H1 (cell line): ENCODE measurements at regions not wholly inside any gene's neighbourhood (a gene's known extent, or its start where the extent isn't known, plus 50 kb on each side); places are given as distances from the start of the nearest gene placed in this dataset.

Experiments
- CTCF ChIA-PET: fragments of 300-600 bp; sonication (Branson Sonifier 250); formaldehyde crosslinking; loops from one replicate; lab custom pipeline; 2021; ENCODE audit not compliant: partially characterized antibody; lab: Charles Lee
- POLR2A ChIA-PET: fragments of 300-600 bp; sonication (Branson Sonifier 250); formaldehyde crosslinking; loops from one replicate; lab custom pipeline; 2021; ENCODE audit warnings: inconsistent platforms; ENCODE audit not compliant: partially characterized antibody; lab: Charles Lee
- DNase-seq, 2 experiments: peaks; one replicate each; pipeline versions ENCODE4 v3.0.0 to v3.0.0-alpha.2; 2010 to 2022; ENCODE audit warnings: low spot score in 2 of 2, low read depth in 1 of 2, mixed read lengths in 1 of 2
- FAIRE-seq: peaks from 2 replicates; lab custom pipeline; 2011; peaks lifted over from hg19 to GRCh38; lab: Jason Lieb, UNC
- H2AFZ ChIP-seq: 2 replicates; pipeline ENCODE4 v1.8.1; 2012; ENCODE audit warnings: low read length, inconsistent platforms
- H2AK5ac ChIP-seq: 2 replicates; pipeline ENCODE4 v1.6.1; 2013; ENCODE audit warnings: low read depth, low read length
- H2BK120ac ChIP-seq: replicated peaks from 2 replicates; pipeline ENCODE3; 2013; ENCODE audit warnings: low read depth, low read length, inconsistent platforms
- H2BK12ac ChIP-seq: 2 replicates; pipeline ENCODE4 v1.6.1; 2013; ENCODE audit warnings: low read depth, low read length
- H2BK15ac ChIP-seq: 2 replicates; pipeline ENCODE4 v1.6.1; 2013; ENCODE audit warnings: low read length
- H2BK20ac ChIP-seq: 2 replicates; pipeline ENCODE4 v1.6.1; 2013; ENCODE audit warnings: low read length
- H2BK5ac ChIP-seq: 2 replicates; pipeline ENCODE4 v1.6.1; 2013; ENCODE audit warnings: low read depth, low read length
- H3K14ac ChIP-seq: 2 replicates; pipeline ENCODE4 v1.6.1; 2013; ENCODE audit warnings: inconsistent platforms; ENCODE audit not compliant: insufficient read length
- H3K18ac ChIP-seq: 2 replicates; pipeline ENCODE4 v1.6.1; 2013; ENCODE audit warnings: low read length; ENCODE audit errors: extremely low read depth
- H3K23ac ChIP-seq: 2 replicates; pipeline ENCODE4 v1.6.1; 2013; ENCODE audit warnings: inconsistent platforms; ENCODE audit not compliant: insufficient read length
- H3K23me2 ChIP-seq: 2 replicates; pipeline ENCODE4 v1.6.1; 2013; ENCODE audit warnings: low read depth, low read length
- H3K27ac ChIP-seq: 2 replicates; pipeline ENCODE4 v1.6.1; 2011; ENCODE audit warnings: low read depth, low read length, inconsistent platforms
- H3K27me3 ChIP-seq, 4 experiments: replicated peaks in 1 of 4; 1 replicate in 1 of 4; 2 replicates in 3 of 4; pipeline versions ENCODE4 v1.6.1 to v1.8.1; 2011 to 2013; ENCODE audit warnings: low read length in 3 of 4, mild to moderate bottlenecking in 3 of 4, inconsistent platforms in 2 of 4, mixed read lengths in 2 of 4, moderate library complexity in 1 of 4; ENCODE audit not compliant: control insufficient read depth in 3 of 4, insufficient read depth in 3 of 4; ENCODE audit errors: extremely low read depth in 1 of 4
- H3K36me3 ChIP-seq, 4 experiments: 2 replicates each; pipeline versions ENCODE4 v1.6.1 to v1.8.1; 2011 to 2013; ENCODE audit warnings: mild to moderate bottlenecking in 4 of 4, low read length in 3 of 4, moderate library complexity in 2 of 4, control low read depth in 1 of 4, inconsistent platforms in 1 of 4; ENCODE audit not compliant: insufficient read depth in 4 of 4, control insufficient read depth in 2 of 4
- H3K4ac ChIP-seq: replicated peaks from 2 replicates; pipeline ENCODE3; 2013; ENCODE audit warnings: low read length, low read depth, mixed read lengths, inconsistent platforms; ENCODE audit not compliant: insufficient read length
- H3K4me1 ChIP-seq, 4 experiments: replicated peaks in 1 of 4; 1 replicate in 1 of 4; 2 replicates in 3 of 4; pipeline versions ENCODE4 v1.6.1 to v1.8.1; 2011 to 2013; ENCODE audit warnings: low read length in 3 of 4, inconsistent platforms in 2 of 4, mixed read lengths in 1 of 4; ENCODE audit not compliant: insufficient read depth in 4 of 4, control insufficient read depth in 3 of 4
- H3K4me2 ChIP-seq, 2 experiments: 2 replicates each; pipeline versions ENCODE4 v1.6.1 to v1.8.1; 2011 to 2013; ENCODE audit warnings: low read depth in 2 of 2, low read length in 2 of 2, control low read depth in 1 of 2, inconsistent platforms in 1 of 2, mild to moderate bottlenecking in 1 of 2; ENCODE audit not compliant: insufficient read depth in 1 of 2
- H3K4me3 ChIP-seq, 4 experiments: fragments of 200-600, 300-600 bp in 1 of 4; sonication (generic), shearing (Covaris generic), sonication (Bioruptor Twin) in 1 of 4; 2 replicates each; pipeline versions ENCODE4 v1.5.1 to v1.8.1; 2011 to 2016; ENCODE audit warnings: low read length in 4 of 4, low read depth in 3 of 4, control low read depth in 2 of 4, inconsistent platforms in 2 of 4, mild to moderate bottlenecking in 2 of 4, mixed read lengths in 1 of 4, moderate library complexity in 1 of 4; ENCODE audit not compliant: insufficient read depth in 2 of 4; ENCODE audit errors: extremely low read depth in 1 of 4
- H3K56ac ChIP-seq: replicated peaks from 2 replicates; pipeline ENCODE3; 2013; ENCODE audit warnings: low read depth, mild to moderate bottlenecking, mixed read lengths, low read length, inconsistent platforms; ENCODE audit not compliant: insufficient read length
- H3K79me1 ChIP-seq: 2 replicates; pipeline ENCODE4 v1.6.1; 2013; ENCODE audit warnings: low read depth, low read length, control low read depth
- H3K79me2 ChIP-seq, 2 experiments: 2 replicates each; pipeline versions ENCODE4 v1.6.1 to v1.8.1; 2012 to 2013; ENCODE audit warnings: low read length in 2 of 2, mild to moderate bottlenecking in 2 of 2, inconsistent platforms in 1 of 2; ENCODE audit not compliant: insufficient read depth in 2 of 2, control insufficient read depth in 1 of 2
- H3K9ac ChIP-seq, 4 experiments: replicated peaks in 1 of 4; 1 replicate in 1 of 4; 2 replicates in 3 of 4; pipeline versions ENCODE4 v1.6.1 to v1.8.1; 2011 to 2013; ENCODE audit warnings: low read depth in 3 of 4, low read length in 3 of 4, control low read depth in 2 of 4, mild to moderate bottlenecking in 2 of 4, moderate library complexity in 2 of 4, inconsistent platforms in 1 of 4; ENCODE audit errors: extremely low read depth in 1 of 4
- H3K9me3 ChIP-seq, 2 experiments: 2 replicates each; pipeline versions ENCODE4 v1.6.1 to v1.8.1; 2012 to 2013; ENCODE audit warnings: mild to moderate bottlenecking in 2 of 2, moderate library complexity in 2 of 2, control low read depth in 1 of 2, inconsistent platforms in 1 of 2, low read depth in 1 of 2, low read length in 1 of 2, mixed read lengths in 1 of 2; ENCODE audit not compliant: insufficient read depth in 2 of 2
- H4K20me1 ChIP-seq, 2 experiments: replicated peaks in 1 of 2; 2 replicates each; pipeline versions ENCODE3 to v1.8.1; 2011 to 2013; ENCODE audit warnings: inconsistent platforms in 2 of 2, low read length in 2 of 2, mild to moderate bottlenecking in 1 of 2; ENCODE audit not compliant: insufficient read depth in 2 of 2, control insufficient read depth in 1 of 2
- H4K5ac ChIP-seq: 2 replicates; pipeline ENCODE4 v1.6.1; 2013; ENCODE audit warnings: low read length, low read depth, mixed read lengths, inconsistent platforms; ENCODE audit not compliant: insufficient read length
- H4K8ac ChIP-seq: 2 replicates; pipeline ENCODE4 v1.8.0; 2013; ENCODE audit warnings: mild to moderate bottlenecking, moderate library complexity, low read length, inconsistent platforms; ENCODE audit not compliant: insufficient read depth; ENCODE audit errors: extremely low read depth
- H4K91ac ChIP-seq: replicated peaks from 2 replicates; pipeline ENCODE3; 2013; ENCODE audit warnings: low read length, mixed read lengths, inconsistent platforms; ENCODE audit not compliant: insufficient read length
- CBX8 ChIP-seq: fragments of 300-800, 300-1000 bp; sonication (generic); IDR thresholded peaks from 2 replicates; pipeline ENCODE4 v1.7.1; 2016; ENCODE audit warnings: low read depth, low read length, borderline replicate concordance
- CEBPB ChIP-seq: IDR thresholded peaks from 2 replicates; pipeline ENCODE4 v1.6.1; 2012; ENCODE audit warnings: low read depth, low read length
- CHD2 ChIP-seq: IDR thresholded peaks from 2 replicates; pipeline ENCODE4 v1.6.1; 2012; ENCODE audit warnings: low read length, improper control_type of control experiment
- EGR1 ChIP-seq: IDR thresholded peaks from 2 replicates; pipeline ENCODE4 v1.6.1; 2011; ENCODE audit warnings: low read depth, low read length, borderline replicate concordance
- EZH2 ChIP-seq: fragments of 200-600 bp; sonication (generic); IDR thresholded peaks from 2 replicates; pipeline ENCODE4 v1.7.1; 2012; ENCODE audit warnings: low read depth, mild to moderate bottlenecking, moderate library complexity, low read length, inconsistent platforms; ENCODE audit not compliant: severe bottlenecking
- KDM1A ChIP-seq: fragments of 200-600, 300-600 bp; sonication (generic); IDR thresholded peaks from 2 replicates; pipeline ENCODE4 v1.7.1; 2016; ENCODE audit warnings: mild to moderate bottlenecking, low read length, borderline replicate concordance
- KDM5A ChIP-seq: fragments of 200-600 bp; IDR thresholded peaks from 2 replicates; pipeline ENCODE4 v1.7.1; 2012; ENCODE audit warnings: mild to moderate bottlenecking, low read length, inconsistent platforms, mixed read lengths
- RBBP5 ChIP-seq: IDR thresholded peaks from 2 replicates; pipeline ENCODE4 v1.7.1; 2012; ENCODE audit warnings: low read depth, mild to moderate bottlenecking, inconsistent platforms, low read length, moderate library complexity, borderline replicate concordance
- SIX5 ChIP-seq: IDR thresholded peaks from 2 replicates; pipeline ENCODE4 v1.6.1; 2011; ENCODE audit warnings: mild to moderate bottlenecking, low read depth, low read length
- ZNF274 ChIP-seq: IDR thresholded peaks from 2 replicates; pipeline ENCODE4 v1.7.0; 2012; ENCODE audit warnings: low read length, borderline replicate concordance; ENCODE audit errors: extremely low read depth
- WGBS, 2 experiments: shearing (Covaris generic) in 1 of 2; methylation state at CpG; one replicate each; pipeline versions ENCODE4 v1.1.6 to v1.1.7; 2013 to 2015; ENCODE audit warnings: low lambda C conversion rate in 2 of 2, mixed read lengths in 2 of 2, inconsistent platforms in 1 of 2, low coverage in 1 of 2, missing lambda C conversion rate in 1 of 2; ENCODE audit not compliant: insufficient replicate concordance in 2 of 2, insufficient coverage in 1 of 2, insufficient read length in 1 of 2; ENCODE audit errors: extremely low coverage in 1 of 2, missing lambda C conversion rate in 1 of 2; 5-methylcytosine and 5-hydroxymethylcytosine counted together

DNA sequence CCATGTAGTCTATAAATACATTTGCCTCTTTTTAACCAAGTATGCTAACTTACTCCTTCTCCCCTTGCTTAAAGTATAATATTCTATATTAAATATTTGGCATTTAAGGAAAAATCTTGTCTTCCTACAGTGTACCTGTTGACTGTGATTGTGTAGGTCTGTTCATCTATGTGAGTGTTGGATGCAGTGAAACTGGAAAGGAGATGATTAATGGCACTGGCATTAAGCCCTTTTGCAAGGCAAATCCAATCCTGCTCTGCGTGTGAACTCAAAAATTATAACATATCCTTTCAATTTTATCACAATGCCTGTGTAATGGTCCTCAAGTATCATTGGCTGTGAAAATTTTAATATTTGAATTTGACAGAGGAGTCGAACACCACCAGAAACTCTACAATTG, 565.0 kb downstream of the KCNT2 start:
- Histone ChIP-seq H3K23me2 (no peaks in the 10 kb centered on the region), H3K14ac (no peak overlapping the region), H3K18ac (no peak overlapping the region), H3K4me3 (no peak overlapping the region), H3K36me3 (no peaks in the 10 kb centered on the region), H4K8ac (no peak overlapping the region), H3K79me2 (no peaks in the 10 kb centered on the region), H2BK20ac (no peak overlapping the region), H3K4me2 (no peak overlapping the region), H2AK5ac (no peak overlapping the region), H2BK12ac (no peak overlapping the region), H2BK120ac (no peak overlapping the region), H2BK15ac (no peak overlapping the region), H3K27me3 (no peaks in the 10 kb centered on the region), H3K27ac (no peak overlapping the region), H3K4ac (no peak overlapping the region), H2AFZ (no peak overlapping the region), H3K9ac (no peak overlapping the region), H3K79me1 (no peaks in the 10 kb centered on the region), H4K91ac (no peak overlapping the region), H3K4me1 (no peaks in the 10 kb centered on the region), H3K23ac (no peak overlapping the region), H3K9me3 (no peaks in the 10 kb centered on the region), H2BK5ac (no peak overlapping the region), H4K20me1 (no peaks in the 10 kb centered on the region), H4K5ac (no peak overlapping the region), H3K56ac (no peak overlapping the region)
- TF ChIP-seq SIX5 (no peak), EZH2 (no peak), KDM1A (no peak), CBX8 (no peak), ZNF274 (no peak), CHD2 (no peak), RBBP5 (no peak), KDM5A (no peak), EGR1 (no peak), CEBPB (no peak)
- 95% methylated on average over 2 of the region's 2 CpGs; no CpG with 5 or more reads in 1 of the 2 experiments for WGBS, 2 experiments
- ChIA-PET CTCF (no interaction called here), POLR2A (no interaction called here)
- DNase-seq (no peak), FAIRE-seq (no peak)
